Amniotic stem cell (primary cell): ENCODE measurements at regions not wholly inside any gene's neighbourhood (a gene's known extent, or its start where the extent isn't known, plus 50 kb on each side); places are given as distances from the start of the nearest gene placed in this dataset.
"Not testable (repeated sequence)": the region's sequence is repeated elsewhere in the genome, so short reads cannot be mapped to it uniquely, and the experiment has no call there.

Experiments used
- DNase-seq: peaks from one replicate; lab custom pipeline; 2025; lab: John Stamatoyannopoulos, UW

DNA sequence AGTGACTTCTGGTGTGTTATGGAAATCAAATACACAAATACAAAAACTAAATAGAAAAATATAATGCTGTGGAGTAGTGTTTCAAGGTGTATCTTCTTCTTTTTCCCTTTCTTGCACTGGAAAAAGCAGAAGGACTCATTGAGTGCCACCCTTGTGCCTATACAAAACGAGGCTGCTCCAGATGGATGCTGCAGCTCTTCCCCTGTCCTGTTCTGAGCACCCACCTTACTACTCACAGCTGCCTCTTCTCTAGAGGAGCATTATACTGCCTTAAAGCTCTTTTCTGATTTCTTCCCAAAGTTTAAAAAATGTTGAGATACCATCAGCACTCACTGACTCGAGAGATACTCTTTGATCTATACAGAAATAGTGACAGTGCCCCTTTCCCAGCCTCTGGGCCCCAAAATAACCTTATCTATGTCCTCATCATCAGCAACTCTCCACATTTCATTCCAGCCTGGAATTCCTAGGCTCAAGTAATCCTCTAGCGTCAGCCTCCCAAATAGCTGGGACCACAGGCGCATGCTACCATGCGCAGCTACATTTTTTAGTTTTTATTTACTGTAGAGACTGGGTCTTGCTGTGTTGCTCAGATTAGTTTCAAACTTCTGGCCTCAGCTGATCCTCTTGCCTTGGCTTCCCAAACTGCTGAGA lies 1356.1 kb upstream of the NRXN1 start:
- no peak for DNase-seq

DNA sequence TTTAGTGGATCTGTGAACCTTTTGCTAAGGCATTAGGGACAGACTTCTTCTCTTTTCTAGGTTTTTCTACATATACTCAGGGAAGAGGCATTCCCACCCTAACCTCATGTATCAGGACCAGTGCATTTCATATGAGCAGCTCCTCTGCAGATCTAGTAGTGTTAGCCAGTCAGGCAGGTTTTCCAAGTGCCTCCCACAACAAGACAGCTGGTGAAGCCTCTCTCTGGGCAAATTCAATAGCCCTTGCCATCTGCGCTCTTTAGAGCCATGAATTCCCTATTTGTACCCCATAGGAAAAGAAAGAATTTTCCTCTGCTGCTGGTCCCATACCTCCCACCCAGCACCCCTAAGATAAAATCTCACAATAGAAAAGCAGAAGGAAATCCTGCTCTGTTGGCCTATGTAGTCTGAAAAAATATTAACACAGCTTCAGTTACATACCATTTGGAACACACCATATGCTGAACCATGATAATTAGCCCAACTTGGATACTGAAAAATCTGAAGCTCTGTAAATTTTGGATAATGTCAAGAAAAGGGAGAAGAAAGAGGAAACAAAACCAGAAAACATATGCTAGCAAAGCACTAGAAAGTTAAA lies 1354.6 kb upstream of the NRXN1 start:
- DNase-seq: no peak

DNA sequence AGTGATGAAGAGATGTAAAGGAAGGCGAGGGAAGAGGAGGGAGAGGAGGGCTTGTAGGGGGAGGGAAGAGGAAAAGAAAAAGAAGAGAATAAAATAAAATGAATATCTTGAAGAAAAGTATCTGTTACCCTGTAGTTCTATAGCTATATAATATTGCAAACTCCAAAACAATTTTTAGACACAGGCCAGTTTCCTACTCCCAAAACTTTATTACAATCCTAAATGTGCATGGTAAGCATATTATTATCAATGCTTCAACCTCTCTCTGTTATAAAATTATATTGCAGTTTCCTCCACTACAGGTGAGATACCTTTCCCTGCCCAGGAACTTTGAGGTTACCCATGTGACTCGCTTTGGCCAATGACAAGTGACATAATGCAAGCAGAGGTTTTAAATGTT lies 1351.6 kb upstream of the NRXN1 start:
- DNase-seq: no peak

DNA sequence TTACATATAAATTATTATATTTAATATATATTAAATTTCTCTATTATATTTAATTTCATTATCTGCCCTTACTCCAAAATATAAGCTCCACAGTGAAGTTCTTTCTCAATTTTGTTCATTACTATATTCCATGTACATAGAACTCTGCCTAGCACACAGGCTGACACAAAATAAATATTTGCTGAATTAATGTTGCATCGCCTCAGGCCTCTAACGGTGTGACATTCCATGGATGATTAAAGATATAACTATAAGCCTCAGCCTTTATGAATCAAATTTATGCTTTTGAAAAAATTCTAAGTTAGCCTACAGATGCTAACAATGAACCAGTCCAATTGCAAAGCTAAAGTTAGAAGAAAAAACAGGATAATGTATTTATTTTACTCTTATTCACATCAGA lies 1337.2 kb upstream of the NRXN1 start:
- DNase-seq: no peak

DNA sequence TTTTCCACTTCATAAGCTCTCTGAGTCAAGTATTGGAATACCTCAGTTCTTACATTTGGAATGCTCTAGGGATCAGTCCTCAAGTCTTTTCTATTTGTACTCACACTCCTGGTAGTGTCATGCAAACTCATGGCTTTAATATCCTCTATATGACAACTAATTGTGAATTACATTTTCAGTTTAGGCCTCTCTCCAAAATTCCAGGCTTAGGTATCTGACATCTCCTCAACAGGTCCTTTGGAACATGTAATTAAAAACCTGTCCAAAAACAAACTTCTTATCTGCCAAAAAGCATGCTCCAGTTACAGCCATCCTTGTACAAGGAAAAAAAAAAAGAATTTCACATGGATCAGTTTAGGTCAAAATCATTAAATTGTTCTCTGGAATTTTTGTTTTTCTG lies 1336.2 kb upstream of the NRXN1 start:
- no peak for DNase-seq

DNA sequence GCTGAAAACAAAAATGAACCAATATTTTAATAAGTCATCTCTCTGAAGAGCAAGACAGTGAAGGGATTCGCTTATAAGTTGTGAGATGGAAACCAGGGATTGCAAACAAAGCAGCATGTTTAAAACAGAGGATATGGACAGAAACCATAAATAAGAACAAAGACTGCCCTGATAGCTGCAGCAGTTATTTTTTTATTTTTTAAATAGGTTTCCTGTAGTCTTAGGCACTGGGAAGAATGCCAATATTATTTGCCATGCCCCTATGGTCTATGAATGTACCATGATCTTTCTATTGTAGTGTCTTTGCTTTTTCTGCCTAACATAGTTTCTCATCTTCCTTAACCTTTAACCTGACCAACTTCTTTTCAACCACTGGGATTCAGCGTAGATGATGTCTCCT lies 1334.0 kb upstream of the NRXN1 start:
- DNase-seq: no peak

DNA sequence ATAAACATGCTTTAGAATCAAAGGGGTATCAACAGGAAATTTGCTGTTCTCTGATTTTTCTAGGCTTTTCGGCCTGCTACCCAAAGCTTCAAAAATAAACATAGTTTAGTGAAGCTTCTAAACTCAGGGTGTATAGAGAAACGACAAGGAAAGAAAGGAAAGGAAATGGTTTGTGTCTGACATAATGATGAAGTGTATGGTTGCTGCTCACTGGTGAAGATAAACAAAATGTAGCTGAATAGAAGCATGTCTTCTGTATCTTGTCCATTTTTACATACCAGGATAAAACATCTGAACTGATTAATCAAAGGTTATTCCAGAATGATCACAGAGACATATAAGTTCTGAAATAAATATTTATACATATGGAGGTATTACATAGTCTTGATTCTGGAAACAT lies 1324.6 kb upstream of the NRXN1 start:
- DNase-seq: no peak

DNA sequence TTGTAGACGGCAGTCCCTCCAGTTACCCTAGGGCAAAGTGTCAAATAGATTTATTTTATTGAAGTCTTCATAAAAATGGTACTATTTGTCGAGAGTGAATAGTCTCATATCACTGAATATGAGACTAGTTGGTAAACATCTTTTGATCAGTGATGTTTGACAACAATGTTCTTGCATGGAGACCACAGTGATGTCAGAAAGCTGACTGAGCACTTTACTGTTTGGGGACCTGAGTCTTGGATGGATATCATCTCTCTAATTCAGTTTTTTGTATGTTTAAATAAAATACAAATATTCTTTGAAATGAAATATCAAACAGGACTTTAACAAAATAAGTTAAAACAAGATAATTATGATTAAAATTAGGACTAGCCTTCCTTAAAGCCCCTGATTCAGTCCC lies 1315.4 kb upstream of the NRXN1 start:
- no peak for DNase-seq

DNA sequence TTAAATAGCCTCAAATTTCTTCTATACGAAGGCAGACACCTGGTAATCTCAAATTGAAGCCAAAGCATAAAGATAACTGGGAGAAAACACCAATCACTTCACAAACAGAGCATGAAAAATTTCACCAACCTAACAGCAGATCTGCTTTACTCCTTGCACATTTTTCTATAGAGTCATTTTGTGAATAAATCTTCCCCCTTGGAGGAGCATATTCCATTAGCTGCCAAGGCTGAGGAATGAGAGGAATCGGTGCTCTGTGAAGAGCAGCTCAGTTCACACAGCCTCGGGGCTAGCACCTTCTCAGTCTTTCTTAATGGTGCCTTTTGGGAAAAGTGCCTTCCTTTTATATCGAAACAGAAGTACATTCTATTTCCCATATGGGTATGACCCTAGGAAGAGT lies 1313.7 kb upstream of the NRXN1 start:
- DNase-seq: no peak

DNA sequence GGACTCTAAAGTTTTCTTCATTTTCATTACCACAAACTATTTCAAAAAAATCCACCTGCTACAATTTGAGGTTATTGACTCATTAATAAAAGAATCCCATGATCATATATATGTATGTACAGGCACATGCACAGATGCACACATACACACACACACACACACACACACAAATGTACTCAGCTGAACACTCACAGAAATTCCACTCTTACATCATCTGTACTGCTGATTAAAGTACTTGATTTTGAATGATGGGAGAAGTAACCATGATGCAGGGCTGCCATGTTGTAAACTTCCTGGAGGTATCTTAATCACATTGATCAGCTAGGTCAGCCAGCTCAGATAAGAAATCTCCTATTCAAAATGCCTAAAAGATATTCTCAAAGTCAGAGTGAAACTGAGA lies 1313.2 kb upstream of the NRXN1 start:
- no peak for DNase-seq

DNA sequence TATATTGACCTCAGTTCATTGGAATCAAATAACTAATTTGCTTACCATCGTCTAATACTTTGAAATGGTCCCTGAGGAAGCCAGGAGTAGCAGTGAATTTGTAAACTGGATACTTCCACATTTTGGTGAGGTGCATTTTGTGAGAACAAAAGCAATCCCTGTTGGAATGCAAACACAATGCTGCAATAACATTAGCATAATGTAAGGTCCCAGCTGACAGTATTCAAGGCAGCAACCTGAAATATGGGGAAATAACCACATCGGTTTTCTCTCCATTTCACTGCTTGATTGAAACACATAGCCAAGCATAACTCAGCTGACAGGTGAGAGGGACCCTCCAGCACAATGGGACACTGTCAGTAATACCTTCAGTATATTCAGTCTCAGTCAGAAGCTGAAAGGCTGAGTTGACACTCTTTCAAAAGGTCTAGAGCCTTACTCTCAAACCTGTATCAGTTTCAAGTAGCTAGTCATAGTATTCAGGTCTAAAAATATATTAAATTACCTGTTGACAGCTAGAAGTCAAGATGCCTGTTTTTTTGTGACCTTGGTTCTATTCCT lies 1311.9 kb upstream of the NRXN1 start:
- DNase-seq: no peak

DNA sequence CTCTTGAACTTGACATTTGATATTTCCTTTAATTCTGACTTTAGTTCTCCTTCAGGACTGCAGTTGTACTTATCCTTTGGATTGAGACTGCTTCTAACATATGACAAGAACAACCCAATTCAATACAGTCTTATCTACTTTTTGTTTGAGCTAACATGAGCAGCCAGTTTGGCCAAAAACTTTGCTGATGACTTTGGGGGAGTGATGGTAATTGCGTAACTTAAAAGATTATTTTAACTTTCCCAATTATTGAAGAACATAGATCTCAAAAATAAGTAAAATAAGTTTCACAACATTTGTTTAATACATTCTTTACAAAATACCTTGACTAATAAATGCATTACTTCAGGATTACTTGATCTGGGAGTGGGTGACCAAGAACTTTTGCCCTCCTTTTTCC lies 1311.1 kb upstream of the NRXN1 start:
- DNase-seq: no peak

DNA sequence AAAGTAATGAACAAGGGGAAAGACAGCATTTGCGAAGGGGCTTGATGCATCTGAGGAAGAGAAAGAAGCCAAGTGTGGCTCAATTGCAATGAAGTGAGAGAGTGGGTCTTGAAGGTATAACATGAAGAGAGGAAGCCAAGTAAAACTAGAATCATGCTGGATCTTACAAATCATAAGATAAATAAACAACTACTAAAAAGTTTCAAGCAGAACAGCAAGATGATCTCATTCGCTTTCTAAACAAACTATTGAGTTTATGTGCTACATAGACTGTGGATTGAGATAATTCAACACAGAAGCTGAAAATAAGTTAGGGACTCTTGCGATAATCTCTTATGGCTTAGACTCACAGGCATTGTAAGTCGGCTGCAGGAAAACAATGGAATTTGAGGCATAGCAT lies 1310.5 kb upstream of the NRXN1 start:
- no peak for DNase-seq

DNA sequence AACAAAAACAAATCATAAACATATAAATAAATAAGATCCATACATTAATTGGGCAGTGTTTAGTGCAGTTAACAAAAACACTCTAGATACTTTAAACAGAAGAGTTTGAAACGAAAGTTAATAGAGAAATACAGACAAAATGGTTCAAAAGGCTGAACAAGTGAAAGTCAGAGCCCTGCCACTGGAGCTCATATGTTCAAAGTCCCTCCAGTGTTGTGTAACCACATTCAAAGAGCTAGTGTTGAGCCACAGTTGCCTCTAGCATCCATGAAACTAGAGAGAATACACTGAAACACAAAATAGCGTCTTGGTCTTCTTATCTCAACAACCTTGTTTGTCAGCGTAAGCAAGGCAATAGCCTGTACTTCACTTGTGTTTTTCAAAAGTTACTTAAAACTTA lies 1309.8 kb upstream of the NRXN1 start:
- no peak for DNase-seq

DNA sequence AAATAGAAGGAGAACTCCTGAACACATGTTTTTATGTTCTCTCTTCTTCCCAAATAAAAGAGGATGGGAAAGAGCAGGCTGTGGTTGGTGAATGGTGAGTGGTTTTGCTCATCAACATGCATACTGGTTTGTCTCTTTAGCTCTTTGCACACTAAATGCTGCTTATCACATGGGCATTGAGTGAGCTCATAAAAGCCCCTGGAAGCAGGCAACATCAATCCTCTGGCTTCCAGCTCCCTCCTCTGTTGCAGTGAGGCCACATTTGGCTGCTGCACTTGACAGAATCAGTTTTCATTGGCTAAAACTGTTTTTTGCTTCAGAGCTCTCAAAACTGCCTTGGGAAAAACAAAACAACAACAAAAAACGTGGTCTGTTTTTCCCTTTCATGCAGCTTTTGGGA lies 1308.2 kb upstream of the NRXN1 start:
- DNase-seq: no peak

DNA sequence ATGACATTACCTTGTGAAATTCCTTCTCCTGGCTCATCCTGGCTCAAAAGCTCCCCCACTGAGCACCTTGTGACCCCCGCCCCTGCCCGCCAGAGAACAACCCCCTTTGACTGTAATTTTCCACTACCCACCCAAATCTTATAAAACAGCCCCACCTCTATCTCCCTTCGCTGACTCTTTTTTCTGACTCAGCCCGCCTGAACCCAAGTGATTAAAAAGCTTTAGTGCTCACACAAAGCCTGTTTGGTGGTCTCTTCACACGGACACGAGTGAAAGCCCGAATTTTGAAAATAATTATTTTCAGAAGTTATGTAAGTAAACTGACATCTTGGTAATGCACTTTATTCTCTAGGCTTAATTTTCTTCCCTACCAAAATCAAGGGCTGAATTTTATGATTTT lies 1305.9 kb upstream of the NRXN1 start:
- not testable (repeated sequence) for DNase-seq

DNA sequence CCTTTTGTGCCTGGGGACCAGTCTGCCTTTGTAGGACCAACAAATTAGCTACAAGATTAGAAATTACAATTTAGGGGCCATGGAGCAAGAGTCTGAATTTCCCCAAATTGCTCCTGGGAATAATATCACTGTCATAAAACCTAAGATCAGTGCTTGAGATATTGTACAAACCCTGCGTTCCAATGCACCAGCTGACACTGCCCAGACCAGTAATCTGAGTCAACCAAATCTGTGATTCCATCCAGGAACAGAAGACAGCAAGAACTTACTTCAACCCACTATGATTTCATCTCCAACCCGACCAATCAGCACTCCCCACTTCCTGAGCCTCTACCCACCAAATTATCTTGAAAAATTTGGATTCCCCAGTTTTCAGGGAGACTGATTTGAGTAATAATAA lies 1305.0 kb upstream of the NRXN1 start:
- no peak for DNase-seq

DNA sequence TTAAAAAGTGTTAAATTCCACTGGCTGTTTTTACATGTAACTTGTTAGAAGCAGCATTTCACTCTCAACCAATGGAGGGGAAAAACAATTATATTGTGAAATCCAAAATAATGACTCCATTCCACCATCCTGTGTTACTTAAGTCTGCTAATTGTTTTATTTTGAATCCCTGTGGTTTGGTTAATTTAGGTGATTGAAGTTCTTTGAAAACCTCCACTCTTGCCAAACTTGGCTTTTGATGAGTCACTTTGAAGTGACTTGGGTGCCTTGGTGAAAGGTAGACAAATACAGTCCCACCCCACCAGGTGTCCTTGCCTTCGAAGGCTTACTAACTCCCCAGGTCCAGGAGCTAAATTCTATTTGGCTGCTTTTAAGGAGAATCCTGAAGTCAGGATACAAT lies 1303.8 kb upstream of the NRXN1 start:
- no peak for DNase-seq

DNA sequence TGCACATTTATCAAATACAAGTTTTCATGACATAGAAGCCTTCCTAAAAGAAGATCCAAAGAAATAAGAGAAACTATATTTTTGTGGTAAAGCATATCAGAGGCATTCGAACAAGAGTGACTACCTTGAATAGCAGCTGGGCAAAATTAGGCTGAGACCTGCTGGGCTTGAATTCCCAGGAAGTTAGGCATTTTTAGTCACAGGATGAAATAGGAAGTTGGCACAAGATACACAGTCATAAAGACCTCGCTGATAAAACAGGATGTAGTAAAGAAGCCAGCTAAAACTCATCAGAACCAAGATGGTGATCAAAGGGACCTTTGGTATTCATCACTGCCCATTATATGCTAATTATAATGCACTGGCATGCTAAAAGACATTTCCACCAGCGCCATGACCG lies 1302.3 kb upstream of the NRXN1 start:
- no peak for DNase-seq

DNA sequence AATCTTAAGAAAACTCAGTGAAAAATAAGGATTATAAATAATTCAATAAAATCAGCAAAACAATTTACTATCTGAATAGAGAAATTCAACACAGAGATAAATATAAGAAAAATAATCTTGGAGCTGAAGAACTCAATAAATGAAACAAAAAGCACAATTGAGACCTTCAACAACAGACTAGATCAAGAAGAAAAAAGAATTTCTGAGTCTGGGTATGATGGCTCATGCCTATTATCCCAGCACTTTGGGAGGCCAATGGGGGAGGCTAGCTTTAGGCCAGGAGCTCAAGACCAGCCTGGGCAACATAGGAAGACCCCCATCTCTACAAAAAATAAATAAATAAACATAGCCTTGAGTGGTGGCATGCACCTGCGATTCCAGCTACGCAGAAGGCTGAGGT lies 1295.7 kb upstream of the NRXN1 start:
- no peak for DNase-seq

DNA sequence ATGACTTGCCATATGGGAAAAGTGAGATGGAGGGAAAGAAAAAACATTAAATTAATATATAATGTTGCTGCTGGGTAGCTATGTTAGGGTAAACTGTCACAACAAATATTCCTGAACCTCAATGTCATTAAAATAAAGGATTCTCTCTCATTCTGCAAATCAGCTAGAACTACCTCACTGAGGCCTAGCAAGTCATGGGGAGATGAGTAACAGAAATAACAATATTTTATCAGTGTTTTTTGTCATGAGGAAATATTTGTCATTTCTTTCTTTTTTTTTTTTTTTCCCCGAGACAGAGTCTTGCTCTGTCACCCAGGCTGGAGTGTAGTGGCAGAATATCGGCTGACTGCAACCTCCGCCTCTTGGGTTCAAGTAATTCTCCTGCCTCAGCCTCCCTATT lies 1282.3 kb upstream of the NRXN1 start:
- DNase-seq: no peak

DNA sequence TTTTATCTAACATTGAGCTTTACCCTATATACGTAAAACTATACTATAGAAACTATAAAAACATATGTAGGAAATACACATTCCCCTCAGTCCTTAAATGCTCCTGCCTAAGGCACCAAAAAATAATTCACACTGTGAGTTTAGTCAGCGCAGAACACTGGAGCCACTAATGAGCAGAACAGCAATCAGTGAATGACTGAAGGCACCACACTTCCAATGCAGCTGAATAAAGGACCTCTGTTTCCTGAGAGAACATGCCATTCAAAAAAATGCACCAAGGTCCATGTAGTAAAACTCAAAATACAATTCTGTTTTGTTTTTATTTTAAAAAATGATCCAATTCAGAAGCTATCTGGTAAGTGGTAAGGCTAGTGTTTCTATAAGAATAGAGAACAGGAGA lies 1280.6 kb upstream of the NRXN1 start:
- no peak for DNase-seq

DNA sequence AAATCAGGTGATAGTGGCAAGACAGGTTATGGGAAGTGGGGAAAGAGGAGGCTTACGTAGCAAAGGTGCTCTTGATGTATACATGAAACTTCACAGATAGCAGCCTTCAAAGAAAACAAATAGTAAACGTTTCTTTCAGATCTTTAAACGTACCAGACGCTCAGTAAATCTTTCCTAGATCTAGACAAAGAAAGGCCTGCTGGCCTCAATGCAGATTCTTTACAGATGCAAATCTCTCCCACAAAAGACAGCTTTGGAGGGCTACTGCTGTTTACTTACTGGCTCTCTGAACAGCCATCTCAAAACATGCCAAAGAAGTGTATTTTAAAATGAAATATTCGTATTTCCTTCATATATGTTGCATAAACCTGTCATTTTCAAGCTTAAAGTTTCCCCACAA lies 1279.9 kb upstream of the NRXN1 start:
- no peak for DNase-seq

DNA sequence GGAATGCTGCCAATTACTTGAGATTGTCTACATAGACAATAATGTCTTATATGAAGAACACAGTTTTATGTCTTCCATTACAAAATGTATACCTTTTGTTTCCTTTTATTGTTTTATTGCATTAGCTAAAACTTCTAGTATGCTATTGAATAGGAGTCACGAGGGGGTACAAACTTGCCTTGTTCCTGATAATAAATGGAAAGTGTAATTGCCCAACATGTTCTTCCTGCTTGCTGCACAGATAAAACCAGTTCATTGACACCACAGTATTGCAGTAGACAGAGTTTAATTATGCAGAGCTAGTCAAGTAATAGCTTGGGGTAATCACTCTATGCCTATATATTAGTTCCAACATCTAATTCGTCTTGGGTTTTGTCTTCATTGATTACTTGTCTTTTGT lies 1276.2 kb upstream of the NRXN1 start:
- DNase-seq: no peak
